ENCODE measurements at regions not wholly inside any gene's neighbourhood (a gene's known extent, or its start where the extent isn't known, plus 50 kb on each side); places are given as distances from the start of the nearest gene placed in this dataset.

GRCh38 chr15:49751751-49752150 is 130.9 kb downstream of the DTWD1 start:
- no peak for DNase-seq

DNA sequence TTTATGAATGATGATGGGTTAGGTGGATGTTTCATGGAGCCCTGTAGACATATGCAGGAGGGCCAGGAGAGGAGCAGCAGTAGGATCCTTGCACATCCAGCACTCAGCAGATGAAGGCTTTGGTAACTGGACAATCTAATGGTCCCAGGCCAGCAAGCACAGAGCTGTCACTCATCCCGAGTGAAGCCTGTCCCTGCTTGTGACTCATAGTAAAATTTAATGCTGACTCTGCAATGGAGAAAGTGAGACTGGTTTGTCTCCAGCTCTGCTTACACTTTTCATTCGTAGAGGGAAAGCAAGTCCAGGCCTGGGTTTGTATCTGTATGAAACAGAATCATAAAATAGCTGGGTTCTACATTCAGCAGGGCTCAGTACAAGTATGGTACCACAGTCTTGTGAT is 131.7 kb downstream of the DTWD1 start:
- no peak for DNase-seq

- DNase-seq = no peak
These were observed 137.6 kb downstream of the DTWD1 start for GRCh38 chr15:49758456-49758855.

DNA sequence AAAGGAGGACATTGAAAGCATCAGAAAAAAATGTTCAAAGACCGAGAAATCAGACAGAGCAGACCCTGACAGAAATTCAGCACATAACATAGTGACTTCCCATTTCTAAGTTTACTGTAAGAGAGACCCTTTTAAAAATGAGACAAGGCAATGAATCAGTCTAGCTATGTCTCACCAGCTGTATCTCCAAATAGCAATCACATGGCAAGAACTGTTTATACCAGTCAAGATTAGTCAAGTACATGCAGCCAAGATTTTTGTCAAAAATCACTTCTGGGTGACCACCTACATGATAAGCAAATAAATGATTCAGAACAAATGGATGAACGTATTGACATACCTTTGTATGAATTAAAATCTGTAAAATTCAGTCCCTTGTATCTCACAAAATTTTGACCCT is 138.0 kb downstream of the DTWD1 start:
- no peak for DNase-seq

DNA sequence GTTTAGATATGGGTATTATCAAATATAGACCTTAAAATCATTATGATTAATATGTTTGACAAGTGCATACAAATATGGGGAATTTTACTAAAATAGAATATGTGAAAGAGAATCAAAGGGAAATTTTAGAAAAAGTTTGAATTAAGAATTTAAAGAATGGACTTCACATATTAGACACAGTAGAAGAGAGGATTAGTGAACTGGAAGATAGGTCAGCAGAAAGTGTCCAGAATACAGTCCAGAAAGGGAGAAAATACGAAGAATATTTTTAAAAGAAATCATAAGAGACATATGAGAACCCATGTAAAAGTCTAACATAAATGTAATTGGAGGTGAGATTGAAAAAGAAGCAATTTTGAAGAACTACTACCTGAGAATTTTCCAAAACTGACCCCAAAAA is 139.9 kb downstream of the DTWD1 start:
- no peak for DNase-seq

DNA sequence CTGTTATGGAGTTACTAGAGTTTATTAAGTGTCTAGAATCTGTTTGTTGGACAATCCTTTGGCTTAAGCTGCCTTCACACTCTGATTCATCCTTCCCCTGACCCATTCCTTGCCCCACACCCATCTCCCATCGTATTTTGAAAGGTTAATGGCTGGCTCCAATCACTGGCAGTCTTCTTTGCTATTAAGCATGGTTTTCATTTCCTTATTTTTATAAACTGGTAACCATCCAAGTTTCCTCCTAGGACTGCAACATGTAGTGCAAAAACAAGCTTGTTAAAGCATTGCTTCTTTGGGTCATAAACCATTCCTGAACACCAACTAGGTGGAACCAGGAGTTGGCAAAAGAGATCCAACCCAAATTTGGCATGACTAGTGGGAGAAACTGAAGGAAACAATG is 148.4 kb downstream of the DTWD1 start:
- no peak for DNase-seq

DNA sequence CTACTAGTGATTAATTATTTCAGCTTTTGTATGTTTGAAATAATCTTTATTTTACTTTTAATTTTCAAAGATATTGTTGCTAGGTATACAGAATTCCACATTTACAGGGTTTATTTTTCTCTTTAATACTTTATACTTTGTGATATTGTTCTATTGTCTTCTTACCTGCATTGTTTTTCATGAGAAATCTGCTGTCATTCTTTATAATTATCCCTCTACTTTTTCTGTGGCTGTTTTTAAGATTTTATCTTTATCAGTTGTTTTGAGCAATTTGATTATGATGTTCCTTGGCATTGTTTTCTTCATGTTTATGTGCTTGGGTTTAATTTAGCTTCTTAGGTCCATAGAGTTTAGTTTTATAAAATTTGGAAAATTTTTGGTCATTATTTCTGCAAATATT is 168.6 kb downstream of the DTWD1 start:
- no peak for DNase-seq

- no peak for DNase-seq
These were observed 173.1 kb downstream of the DTWD1 start for GRCh38 chr15:49793943-49794342.

DNA sequence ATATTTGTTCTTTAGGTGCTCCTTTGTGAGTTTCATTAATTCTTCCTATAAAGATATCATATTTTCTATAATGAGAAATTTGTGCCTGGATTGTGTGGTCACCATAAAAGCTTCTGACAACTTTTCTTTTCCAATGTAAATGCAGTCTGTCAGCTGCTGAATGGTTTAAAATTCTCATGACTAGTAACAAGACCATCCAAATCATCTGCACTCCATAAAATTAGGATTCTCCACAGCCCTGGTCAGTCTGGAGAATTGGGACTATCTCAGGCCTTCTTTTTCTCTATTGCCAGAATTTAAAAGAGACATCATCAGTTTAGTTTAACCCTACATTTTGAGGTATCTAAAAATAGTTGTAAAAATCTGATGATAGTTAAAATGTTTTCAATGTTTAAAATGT is 180.9 kb downstream of the DTWD1 start:
- no peak for DNase-seq
